DMS79 treated with DMSO at 0.1 percent for 48 hours (cell line): ENCODE measurements at regions not wholly inside any gene's neighbourhood (a gene's known extent, or its start where the extent isn't known, plus 50 kb on each side); places are given as distances from the start of the nearest gene placed in this dataset.

Experiments used
- DNase-seq: peaks from one replicate; lab custom pipeline; 2025; lab: John Stamatoyannopoulos, UW

DNA sequence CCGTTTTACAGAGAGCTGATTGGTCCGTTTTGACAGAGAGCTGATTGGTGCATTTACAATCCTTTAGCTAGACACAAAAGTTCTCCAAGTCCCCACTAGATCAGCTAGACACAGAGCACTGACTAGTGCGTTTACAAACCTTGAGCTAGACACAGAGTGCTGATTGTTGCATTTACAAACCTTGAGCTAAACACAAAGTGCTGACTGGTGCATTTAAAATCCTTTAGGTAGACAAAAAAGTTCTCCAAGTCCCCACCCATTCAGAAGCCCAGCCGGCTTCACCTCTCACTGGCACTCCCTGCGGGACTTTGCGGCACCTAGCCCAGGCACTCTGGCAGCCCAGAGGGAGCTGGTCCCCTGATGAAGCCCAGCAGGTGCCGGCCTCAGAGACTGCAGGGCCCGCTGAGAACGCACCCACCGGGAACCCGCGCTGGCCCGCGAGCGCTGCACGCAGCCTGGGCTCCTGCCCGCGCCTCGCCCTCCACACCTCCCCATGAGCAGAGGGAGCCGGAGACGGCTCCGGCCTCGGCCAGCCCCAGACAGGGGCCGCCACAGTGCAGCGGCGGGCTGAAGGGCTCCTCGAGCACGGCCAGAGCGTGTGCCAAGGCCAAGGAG is 508.1 kb upstream of the CHAC2 start:
- DNase-seq, result no peak

DNA sequence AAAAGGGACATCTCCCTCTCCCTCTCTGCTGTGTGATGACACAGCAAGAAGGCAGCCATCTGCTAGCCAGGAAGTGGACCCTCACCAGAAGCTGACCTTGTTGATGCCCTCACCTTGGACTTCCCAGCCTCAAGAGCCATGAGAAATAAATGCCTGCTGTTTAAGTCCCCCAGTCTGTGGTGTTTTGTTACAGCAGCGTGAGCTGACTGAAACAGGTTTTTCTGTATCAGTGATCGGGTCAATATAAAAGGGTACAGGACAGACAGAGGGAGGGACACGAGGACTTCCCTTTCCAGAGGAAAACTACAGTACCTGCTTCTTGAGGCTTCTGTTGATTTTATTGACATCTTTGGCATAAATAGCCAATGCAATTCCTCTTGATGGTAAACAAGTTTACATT is 510.3 kb upstream of the CHAC2 start:
- no peak for DNase-seq

DNA sequence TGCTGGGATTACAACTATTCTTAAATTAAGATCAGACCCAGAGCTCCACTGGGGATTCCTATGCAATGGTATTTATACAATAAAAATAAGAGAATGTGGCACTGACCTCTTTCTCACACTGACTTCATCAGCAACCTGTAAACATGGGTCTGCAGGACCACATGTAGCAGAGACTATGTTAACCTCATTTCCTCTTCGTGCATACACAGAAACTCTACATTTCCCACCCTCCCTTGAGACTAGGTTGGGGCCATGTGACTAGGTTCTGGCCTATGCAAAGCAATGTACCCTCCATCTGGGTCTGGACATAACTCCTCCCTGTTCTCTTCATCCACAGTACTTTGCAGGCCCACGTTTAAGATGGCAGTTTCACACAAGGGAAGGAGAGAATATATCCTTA is 514.4 kb upstream of the CHAC2 start:
- DNase-seq, result no peak

DNA sequence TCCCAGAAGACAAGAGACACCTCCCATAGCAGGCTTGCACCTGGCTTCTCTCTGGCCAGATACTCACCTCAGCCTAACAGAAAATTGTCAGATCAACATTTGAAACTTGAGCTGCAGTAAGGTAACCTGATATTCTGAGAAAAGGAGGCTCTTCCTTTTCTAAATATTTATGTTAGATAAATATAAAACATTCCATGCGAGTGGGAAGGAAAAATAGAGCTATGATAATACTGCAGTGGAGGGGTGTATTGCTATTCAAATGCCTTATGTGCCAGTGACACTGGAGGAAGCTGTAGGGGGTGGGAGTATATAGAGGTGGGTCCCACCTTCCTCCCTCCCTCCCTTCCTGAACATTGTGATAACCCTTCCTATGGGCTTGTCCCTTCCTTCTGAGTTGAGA is 515.5 kb upstream of the CHAC2 start:
- DNase-seq, result no peak

DNA sequence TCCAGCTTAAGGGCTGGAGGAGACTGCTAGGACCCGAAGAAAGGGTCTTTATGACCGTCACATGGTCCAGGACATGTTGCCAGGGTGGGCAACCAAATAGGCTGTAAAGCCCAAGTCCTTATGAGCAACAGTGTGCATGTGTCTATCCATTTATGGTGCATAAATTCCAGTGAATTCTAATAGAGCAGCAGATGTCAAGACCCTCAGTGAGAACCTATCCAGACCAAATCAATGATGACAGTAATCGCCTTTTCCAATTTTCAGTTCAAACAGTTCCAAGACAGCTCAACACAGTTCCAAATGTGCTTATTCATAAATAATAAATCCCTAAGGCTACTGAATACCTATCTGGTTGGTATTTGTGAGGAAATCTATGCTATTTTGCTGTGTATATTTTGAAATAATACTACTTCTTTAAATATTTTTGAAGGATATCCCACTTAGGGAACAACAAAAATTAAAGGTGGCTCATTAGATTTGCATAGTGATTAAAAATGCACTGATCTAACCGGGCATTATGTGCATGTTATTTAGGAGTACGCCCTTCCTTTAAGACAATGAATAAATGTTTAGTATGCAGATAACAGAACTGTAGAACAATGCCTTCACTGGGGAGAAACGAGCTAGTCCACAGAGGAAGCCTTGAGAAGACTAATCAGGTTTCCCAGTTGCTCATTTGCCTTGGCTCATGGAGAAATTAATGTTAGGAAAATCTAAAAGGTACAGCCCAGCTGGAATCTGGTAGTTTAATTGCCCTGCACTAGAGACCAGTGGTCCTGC is 519.5 kb upstream of the CHAC2 start:
- no peak for DNase-seq

DNA sequence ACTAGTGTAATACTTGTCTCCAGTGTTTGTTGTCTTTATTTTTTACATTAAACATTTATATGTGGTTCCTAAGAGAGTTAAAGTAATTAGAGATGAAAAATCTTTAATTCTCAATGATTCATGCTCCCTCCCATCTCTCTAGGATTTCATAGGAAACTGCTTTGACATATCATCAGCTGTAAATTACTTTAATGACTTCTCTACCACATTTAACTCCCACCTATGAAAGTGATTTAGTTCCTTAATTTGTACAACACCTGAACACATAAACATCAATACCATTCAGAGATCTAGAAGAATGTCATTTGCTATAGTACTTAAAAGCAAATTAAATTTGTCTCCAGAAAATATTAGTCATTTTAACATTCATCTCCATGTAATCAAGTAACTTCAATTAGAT is 524.2 kb upstream of the CHAC2 start:
- no peak for DNase-seq

DNA sequence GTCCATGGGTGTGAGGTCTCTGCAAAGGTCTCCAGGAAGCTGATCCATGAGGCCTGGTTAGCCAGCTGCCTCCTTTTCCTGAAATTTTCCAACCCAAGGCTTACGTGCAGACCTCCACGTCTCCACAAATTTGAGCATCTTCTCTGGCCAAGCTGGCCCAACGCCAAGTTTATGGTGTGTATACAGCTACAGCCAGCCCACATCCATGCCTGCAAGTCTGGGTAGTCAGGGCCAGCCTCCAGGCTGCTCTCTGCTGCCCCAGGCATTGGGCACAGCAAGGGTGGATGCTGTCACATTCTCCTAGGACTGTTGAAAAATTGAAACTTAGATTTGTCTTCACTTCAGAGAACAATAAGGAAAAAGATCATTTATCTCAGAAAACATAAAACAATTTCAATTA is 525.5 kb upstream of the CHAC2 start:
- no peak for DNase-seq

DNA sequence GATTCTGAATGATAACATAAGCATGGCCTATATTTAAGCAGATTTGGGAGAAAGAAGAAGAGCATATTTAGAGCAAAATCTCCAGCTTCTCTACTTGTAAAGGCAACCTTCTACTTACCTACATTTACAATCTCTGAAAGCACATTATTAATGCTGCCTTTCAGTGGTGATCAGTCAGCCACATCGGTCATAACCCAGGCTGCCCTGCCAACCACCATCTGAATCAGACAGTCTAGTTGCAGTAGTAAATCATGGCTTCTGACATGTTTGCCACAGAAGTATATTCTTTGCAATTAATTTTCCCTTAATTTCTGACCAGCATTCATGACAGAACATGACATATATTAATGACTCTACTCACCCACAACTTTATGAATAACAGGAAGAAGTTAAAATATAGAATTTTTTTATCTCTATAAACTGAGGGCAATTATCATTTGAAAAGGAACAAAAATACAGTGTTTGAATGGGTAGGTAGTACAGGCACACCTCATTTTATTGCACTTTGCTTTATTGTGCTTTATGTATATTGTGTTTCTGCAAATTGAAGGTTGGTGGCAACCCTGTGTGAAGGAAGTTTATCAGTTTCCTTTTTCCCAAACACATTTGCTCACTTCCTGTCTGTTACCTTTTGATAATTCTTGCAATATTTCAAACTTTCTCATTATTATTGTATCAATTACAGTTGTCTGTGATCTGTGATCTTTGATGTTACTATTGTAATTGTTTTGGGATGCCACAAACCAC is 531.6 kb upstream of the CHAC2 start:
- no peak for DNase-seq

DNA sequence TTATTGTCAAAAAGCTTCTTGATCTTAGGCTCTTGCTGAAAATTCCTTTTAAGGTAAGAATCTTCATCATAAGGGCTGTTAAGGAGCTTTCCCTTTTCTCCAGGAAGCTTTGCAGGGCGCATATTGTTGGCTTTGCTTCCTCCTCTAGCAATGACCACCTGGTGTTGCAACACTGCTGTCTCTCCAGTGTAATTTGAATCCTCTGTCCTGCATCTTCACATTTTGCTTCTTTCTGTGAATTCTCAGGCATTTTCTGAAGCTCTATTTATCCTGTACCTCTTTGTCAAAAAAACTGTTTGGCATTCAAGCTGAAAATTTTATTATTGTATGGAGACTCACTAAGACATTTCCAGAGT is 533.1 kb upstream of the CHAC2 start:
- peak; percentile 55 for DNase-seq

DNA sequence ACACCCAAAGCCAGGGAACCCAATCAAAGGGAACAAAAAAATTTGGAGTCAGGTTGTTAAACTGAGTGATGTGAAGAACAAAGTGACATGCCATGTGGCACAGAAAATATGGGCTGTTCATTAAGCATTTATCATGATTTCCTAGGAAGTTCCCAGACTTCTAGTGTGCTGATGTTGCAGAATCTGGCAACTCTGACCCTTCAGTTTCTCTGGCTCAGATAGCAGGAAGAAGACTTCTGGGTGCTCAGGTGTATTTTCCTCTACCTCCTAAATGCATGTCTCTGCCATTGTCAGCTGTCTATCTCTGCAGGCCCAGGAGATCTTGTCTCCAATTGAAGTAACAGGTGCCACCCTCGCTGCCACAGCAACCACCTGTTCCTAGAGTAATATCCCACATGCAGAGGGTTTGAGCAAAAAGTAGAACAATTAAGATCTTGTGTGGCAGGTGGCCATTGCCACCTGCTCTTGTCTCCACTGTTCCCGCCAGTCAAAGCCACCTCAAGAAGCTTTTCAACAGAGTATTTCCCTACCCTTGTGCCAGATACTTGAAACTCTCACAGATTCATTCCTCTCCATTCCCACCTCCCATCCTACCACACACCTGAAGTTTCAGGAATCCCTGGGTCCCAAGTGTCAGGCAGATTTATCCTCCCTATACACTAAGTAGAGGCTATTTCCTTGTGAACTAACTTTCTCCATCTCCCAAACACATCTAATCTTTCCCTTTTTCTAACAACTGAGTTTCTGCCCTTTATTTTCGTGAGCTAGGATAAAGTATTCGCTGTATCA is 533.7 kb upstream of the CHAC2 start:
- peak; percentile 69 for DNase-seq

DNA sequence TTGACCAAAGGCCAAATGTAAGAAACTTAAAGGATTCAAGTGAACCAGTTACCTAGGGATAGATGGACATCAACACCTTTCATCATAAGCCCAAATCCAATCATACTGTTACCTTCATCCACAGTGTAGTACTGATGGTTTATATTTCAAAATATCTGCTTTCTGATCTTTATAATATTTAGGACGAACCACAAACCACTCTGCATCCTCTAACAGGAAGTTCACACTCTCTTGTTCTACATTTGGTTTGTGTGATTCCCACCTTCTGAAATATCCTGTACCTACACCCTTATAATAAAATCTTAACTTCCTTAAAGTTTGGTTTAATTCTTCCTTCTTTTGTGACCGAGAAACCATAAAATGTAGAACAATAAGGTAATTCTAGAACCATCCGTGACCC is 535.7 kb upstream of the CHAC2 start:
- no peak for DNase-seq

DNA sequence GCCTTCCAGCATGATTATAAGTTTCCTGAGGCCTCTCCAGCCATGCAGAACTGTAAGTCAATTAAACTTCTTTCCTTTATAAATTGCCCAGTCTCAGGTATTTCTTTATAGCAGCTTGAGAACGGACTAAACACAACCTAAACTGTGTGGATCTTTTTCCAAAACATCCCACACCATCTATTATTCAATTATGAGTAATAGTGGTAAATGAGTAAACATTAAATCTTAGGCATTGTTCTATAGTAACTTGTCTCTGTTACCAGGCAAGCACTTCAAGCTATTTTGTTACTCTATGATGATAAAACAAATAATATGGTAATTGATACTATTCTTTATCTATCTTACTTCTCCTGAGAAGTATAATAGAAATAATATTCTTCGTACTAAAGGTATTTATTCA is 536.9 kb upstream of the CHAC2 start:
- DNase-seq, result no peak

DNA sequence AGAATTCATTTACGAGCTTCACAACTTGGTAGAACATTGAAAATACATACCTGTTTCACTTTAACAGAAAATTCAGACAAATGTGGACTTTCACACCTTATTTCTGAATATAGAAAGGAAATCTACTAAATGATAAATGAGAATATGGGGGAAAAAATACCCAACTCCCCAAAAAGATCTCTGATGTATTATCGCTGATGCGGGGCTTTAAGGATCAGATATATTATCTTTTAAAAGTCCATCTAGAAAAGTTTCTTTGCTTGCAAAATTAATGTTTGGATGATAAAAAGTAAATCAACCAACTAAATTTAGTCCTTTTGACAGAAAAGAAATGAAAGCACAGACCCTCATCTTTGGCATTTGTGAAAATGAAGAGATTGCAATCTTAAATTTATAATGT is 540.1 kb upstream of the CHAC2 start:
- no peak for DNase-seq

DNA sequence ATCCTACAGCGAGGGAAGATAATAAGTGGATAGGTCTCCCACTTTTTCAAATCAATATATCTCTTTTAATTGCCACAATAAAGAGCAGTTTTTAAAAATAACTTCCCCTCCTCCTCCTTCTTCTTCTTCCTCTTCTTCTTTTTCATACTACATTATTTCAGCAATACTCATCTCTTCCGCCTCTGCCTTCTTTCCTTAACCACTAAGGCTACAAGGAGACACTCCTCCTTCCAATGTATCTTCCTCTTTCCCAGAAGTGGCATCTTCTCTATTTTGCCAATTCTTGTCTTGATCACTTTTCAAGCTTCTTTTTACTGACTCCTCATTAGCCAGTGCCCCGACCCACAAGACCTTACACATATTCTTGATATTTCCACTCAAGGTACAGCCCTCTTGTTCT is 546.6 kb upstream of the CHAC2 start:
- no peak for DNase-seq

DNA sequence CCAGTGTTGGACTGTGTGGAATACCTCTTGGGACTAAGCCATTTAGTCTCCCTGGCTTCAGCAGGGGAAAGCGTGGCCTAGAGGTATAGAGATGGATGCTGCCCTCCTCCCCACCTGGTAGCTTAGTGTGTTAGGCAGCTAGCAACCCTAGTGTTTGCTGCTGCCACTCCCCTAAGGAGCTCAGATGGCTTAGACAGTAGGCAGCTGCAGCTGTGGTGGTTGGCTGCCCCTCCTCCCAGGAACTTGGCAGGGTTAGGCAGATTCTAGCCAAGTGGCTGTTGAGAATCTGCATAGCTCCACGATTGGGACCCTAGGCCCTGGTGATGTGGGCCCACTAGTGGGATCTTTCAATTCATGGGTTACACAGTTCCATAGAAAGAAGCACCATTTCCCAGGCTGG is 550.4 kb upstream of the CHAC2 start:
- no peak for DNase-seq

DNA sequence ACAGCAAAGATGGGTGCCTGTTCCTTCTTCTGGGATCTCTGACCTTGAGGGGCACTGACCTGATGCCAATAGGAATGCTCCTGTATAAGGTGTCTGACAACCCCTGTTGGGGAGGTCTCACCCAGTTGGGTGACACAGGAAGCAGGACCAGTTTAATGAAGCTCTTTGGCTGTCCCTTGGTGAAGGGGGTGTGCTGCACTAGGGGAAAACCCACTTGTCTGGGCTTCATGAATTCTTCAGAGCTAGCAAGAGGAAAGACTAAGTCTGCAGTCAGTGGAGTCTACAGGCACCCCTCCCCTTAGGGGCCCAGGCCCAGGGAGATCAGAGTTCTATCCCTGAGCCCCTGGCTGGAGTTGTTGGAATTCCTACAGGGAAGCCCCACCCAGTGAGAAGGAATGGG is 550.8 kb upstream of the CHAC2 start:
- no peak for DNase-seq

DNA sequence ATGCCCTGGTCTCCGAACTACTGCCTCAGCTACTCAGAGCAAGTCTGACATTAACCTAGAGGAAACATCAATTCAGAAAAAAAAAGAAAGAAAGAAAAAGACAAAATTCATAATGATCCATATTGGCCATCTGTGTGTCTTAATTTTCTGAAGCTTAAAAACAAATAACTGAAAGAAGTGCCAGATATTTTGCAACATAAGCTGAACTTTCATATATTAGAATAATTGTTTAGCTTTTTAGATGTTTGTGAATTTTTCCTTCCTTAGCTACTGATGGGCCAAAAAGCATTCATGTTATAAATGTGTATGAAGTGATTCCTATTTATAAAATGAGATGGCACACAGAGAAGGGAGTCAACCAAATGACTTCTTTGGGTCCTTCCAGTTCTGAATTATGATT is 555.0 kb upstream of the CHAC2 start:
- no peak for DNase-seq

DNA sequence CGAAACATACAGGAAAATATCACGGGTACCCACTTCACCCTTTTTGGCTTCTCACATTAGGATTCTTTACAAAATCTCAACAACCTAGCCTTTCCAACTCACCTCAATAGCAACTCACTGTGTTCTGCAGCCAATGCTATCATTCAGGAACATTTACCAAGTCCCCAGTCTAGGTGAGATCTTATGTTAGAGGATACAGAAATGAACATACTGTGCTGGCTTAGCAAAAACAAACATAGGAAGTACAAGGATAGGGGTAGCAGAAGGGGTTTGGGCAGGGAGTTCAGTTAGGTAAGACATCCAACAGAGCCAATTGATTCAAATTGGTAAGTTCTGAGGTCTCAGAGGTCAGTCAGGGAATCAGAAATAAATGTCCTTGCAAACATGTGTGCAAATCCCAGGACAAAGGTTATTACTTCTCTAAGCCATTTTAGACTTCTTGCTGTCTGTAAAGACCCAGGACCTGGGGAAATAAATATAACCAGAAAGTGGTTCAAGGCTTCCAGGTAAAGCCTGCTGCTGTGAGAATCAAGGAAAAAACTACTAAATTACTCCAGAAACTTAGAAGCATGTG is 556.3 kb upstream of the CHAC2 start:
- no peak for DNase-seq

DNA sequence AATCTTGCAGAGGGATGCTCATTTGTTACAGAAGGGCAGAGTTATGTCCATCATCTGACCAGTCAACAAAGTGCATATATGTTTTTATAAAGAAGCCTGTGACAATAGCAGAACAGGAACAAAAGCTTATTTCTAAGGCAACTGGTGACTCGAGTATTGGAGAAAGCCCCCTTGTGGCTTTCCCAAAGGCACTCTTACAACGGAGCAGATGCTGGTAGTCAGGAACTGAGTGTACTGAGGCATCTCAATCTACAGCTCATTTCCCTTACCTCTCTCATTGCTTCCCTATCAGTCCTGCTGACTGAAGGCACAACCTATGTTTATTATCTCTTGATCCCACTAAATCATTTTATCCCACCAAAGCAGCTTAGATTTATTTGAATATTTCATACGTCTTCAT is 557.1 kb upstream of the CHAC2 start:
- DNase-seq, result no peak

DNA sequence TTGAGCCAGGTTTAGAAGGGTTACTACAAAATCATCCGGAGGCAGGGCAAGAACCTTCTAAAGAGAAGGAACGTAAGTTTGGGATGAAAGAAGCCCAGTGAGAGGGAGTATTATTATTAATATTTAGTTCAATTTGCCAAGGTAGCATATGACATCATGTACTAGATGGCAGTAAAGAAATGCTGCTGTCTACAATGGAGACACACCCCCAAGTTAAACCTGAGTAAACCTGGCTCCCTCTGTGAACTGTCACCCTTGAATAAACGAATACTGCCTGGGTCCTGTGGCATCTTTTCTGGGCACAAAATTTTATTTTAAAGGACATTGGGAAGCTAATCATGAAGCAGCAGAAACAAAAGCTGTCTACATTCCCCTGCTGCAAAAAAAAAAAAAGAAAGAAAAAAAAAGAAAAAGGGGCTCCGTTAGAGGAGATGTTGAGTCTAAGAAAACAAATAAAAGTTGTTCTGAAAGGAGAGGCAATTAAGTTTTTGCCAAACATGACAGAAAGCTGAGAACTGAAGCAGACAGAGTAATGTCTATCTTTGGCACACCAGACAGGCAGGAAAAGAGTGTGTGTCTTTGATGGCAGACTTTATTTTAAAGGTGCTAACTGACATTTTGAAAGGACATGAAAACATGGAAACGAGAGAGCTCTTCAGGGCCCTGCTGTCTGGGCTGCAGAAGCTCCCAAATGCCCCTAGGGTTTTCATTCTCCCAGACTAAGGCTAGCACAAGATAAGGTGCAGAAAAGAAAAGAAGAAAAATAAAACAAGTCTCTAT is 557.7 kb upstream of the CHAC2 start:
- no peak for DNase-seq

DNA sequence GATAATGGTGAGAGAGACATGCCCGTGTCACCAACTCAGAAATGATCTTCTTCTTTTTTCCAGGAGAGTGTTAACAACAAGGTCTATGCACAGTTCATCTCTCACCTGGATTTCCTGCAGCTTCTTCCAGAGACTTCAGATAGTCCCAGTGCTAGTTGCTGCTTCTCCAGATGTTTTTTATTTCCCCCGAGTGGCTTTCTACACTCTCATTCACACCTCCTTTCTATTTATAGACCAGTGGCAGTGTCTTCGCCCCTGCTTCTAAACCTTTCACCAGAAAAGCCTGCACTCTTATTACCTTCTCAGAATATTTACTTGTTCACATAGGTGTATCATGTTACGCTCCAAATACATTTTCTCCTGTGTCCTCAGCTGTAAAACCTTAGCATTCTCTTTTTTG is 558.8 kb upstream of the CHAC2 start:
- peak; percentile 13 for DNase-seq
